Vagina (tissue), 2 donors: ENCODE measurements at regions not wholly inside any gene's neighbourhood (a gene's known extent, or its start where the extent isn't known, plus 50 kb on each side); places are given as distances from the start of the nearest gene placed in this dataset.
"Not testable (repeated sequence)": the region's sequence is repeated elsewhere in the genome, so short reads cannot be mapped to it uniquely, and the experiment has no call there.

Experiments used
- DNase-seq, 2 donors: peaks; one replicate each; pipeline ENCODE4 v3.0.0-alpha.2; 2017; ENCODE audit errors: extremely low spot score in 2 of 2
- H3K27ac ChIP-seq: fragments of 200-600 bp; sonication (generic); one replicate; pipeline ENCODE4 v1.5.1; 2019
- H3K27me3 ChIP-seq: fragments of 200-600 bp; sonication (generic); one replicate; pipeline ENCODE4 v1.5.1; 2019
- H3K36me3 ChIP-seq, 2 donors: fragments of 200-600 bp; sonication (generic); one replicate each; pipeline ENCODE4 v1.5.1; 2017 to 2019
- H3K4me1 ChIP-seq: fragments of 200-600 bp; sonication (generic); one replicate; pipeline ENCODE4 v1.5.1; 2019
- H3K4me3 ChIP-seq, 2 donors: fragments of 200-600 bp; sonication (generic); 1 replicate in 1 of 2; 2 replicates in 1 of 2; pipeline ENCODE4 v1.5.1; 2016 to 2019
- H3K9me3 ChIP-seq: fragments of 200-600 bp; sonication (generic); one replicate; pipeline ENCODE4 v1.5.1; 2019
- POLR2A ChIP-seq, 2 donors: fragments of 450-650 bp; IDR thresholded peaks; one replicate each; pipeline ENCODE4 v1.6.1; 2017; ENCODE audit warnings: antibody characterized with exemption in 2 of 2, mild to moderate bottlenecking in 2 of 2, moderate library complexity in 2 of 2
- POLR2AphosphoS5 ChIP-seq, 2 donors: sonication (generic); formaldehyde crosslinking; IDR thresholded peaks; one replicate each; pipeline ENCODE4 v1.9.0; 2017; ENCODE audit warnings: antibody characterized with exemption in 2 of 2, mild to moderate bottlenecking in 2 of 2, low read depth in 1 of 2; ENCODE audit not compliant: insufficient read depth in 1 of 2
- intact Hi-C: fragments of 100-400 bp; cut with DNase I; formaldehyde crosslinking; loops from one replicate; pipeline ENCODE4 v1.15.1; 2023
- TF ChIP-seq, protein P1 (sequence below), 3 experiments: fragments of 450-650 bp in 2 of 3; fragments of 200-600 bp in 1 of 3; sonication (generic) in 1 of 3; IDR thresholded peaks; one replicate each; pipeline ENCODE4 v1.5.1; 2017 to 2019; ENCODE audit warnings: antibody characterized with exemption in 3 of 3, mild to moderate bottlenecking in 2 of 3, moderate library complexity in 2 of 3

GRCh38 chr5:71925608-71926091 is 181.6 kb upstream of the MAP1B start:
- no peaks in the 10 kb centered on the region for H3K4me1 ChIP-seq
- no peak for DNase-seq
- no peaks in the 10 kb centered on the region for H3K27me3 ChIP-seq
- no peak overlapping the region for H3K27ac ChIP-seq
- intact Hi-C loops: no loop called here
- no peaks in the 10 kb centered on the region for H3K9me3 ChIP-seq
- H3K4me3 ChIP-seq: no peak overlapping the region
- TF ChIP-seq, protein P1, sequence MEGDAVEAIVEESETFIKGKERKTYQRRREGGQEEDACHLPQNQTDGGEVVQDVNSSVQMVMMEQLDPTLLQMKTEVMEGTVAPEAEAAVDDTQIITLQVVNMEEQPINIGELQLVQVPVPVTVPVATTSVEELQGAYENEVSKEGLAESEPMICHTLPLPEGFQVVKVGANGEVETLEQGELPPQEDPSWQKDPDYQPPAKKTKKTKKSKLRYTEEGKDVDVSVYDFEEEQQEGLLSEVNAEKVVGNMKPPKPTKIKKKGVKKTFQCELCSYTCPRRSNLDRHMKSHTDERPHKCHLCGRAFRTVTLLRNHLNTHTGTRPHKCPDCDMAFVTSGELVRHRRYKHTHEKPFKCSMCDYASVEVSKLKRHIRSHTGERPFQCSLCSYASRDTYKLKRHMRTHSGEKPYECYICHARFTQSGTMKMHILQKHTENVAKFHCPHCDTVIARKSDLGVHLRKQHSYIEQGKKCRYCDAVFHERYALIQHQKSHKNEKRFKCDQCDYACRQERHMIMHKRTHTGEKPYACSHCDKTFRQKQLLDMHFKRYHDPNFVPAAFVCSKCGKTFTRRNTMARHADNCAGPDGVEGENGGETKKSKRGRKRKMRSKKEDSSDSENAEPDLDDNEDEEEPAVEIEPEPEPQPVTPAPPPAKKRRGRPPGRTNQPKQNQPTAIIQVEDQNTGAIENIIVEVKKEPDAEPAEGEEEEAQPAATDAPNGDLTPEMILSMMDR (IDR thresholded peaks at IDR 0.05): no peak
- TF ChIP-seq POLR2AphosphoS5 (IDR thresholded peaks at IDR 0.05; ENCODE audit: insufficient read depth in 1 of 2, low read depth in 1 of 2): no peak
- TF ChIP-seq POLR2A (IDR thresholded peaks at IDR 0.05): no peak
- H3K36me3 ChIP-seq: no peaks in the 10 kb centered on the region

DNA sequence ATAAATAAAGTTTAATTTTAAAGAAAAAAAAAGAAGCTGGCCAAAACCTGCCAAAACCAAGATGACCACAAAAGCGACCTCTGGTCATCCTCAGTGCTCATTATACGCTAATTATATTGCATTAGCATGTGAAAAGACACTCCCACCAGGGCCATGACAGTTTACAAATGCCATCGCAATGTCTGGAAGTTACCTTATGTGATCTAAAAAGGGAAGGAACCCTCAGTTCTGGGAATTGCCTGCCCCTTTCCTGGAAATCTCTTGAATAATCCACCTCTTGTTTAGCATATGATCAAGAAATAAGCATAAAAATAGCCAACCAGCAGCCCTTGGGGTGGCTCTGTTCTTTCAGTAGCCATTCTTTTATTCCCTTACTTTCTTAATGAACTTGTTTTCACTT is 178.3 kb upstream of the MAP1B start:
- Histone ChIP-seq H3K27me3 (no peaks in the 10 kb centered on the region), H3K36me3 (no peaks in the 10 kb centered on the region), H3K9me3 (no peaks in the 10 kb centered on the region), H3K4me1 (peaks cover 13% of the 10 kb centered on the region), H3K4me3 (no peak overlapping the region), H3K27ac (no peak overlapping the region)
- intact Hi-C loops: no loop called here
- TF ChIP-seq POLR2AphosphoS5 (IDR thresholded peaks at IDR 0.05; ENCODE audit: insufficient read depth in 1 of 2, low read depth in 1 of 2) (no peak), POLR2A (IDR thresholded peaks at IDR 0.05) (no peak)
- TF ChIP-seq, protein P1 (IDR thresholded peaks at IDR 0.05): no peak
- no peak for DNase-seq

- peaks cover 13% of the 10 kb centered on the region for H3K4me1 ChIP-seq
- H3K4me3 ChIP-seq, H3K27ac ChIP-seq, DNase-seq, H3K27me3 ChIP-seq, H3K9me3 ChIP-seq, intact Hi-C loops, H3K36me3 ChIP-seq: not testable (repeated sequence)
Measured at GRCh38 chr5:71930554-71930953, 176.7 kb upstream of the MAP1B start.

DNA sequence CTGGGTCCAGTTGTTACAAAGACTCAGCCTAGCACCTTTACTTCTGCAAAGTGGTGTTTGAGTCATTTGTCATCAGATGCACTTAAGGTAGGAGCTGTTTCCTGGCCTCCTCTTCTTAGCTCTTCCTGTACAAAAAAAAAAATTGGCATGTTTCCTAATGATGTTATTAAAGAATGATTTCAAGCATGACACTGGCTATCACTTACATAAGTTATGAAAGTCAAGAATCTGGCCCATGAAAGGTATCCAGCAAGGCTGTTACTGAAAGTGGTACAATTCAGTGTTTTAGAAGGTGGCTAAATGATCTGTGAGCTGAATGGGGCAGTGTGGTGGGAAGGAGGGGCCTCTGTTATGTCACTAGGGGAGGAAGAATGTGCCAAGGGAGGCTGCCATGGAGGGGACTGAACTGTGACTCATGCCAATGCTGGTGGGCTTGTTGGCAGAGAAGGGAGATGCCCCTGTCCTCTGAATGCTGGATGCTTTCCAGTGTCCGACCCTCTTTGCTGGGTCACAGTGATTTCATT is 175.1 kb upstream of the MAP1B start:
- no peak overlapping the region for H3K27ac ChIP-seq

DNA sequence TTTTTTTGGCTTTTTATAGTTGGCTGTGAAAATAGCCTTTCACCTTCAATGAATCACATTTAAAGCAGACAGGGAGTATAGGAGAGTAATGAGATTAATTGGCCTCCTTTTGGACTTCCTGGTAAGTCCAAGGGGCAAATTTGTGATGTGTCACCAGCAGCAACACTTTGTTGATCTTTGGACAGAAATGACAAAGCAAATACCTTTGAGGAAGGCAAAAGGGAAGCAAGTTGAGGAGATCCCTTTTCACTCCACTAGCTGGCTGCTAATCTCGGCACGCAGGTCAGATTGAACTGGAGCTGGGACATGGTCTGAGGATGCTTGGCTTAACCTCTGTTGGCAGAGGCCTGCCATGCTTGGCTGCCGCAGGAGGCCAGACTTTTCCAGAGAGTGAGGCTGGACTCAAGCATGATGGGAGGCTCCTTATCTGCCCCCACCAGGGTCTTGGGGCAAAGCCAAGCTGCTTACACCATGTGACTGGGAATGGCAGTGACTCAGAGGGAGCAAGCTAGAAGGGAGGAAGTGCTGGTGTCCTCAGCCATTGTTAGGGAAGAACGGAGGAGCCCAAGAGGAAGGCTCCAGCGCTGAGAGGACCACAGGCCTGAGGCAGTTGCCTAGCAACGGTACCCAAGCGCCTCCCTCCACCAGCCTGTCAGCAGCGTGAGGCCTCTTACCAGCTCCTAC is 174.5 kb upstream of the MAP1B start:
- Histone ChIP-seq H3K27ac (no peak overlapping the region), H3K27me3 (no peaks in the 10 kb centered on the region), H3K36me3 (no peaks in the 10 kb centered on the region), H3K4me1 (peaks cover 13% of the 10 kb centered on the region), H3K9me3 (no peaks in the 10 kb centered on the region), H3K4me3 (no peak overlapping the region)
- intact Hi-C loops: no loop called here
- no peak for DNase-seq
- peak in 1 of 2 donors; percentile 40 for TF ChIP-seq POLR2AphosphoS5 (IDR thresholded peaks at IDR 0.05; ENCODE audit: insufficient read depth in 1 of 2, low read depth in 1 of 2)
- TF ChIP-seq, protein P1 (IDR thresholded peaks at IDR 0.05): no peak

More for the DNA sequence above, 175.1 kb upstream of the MAP1B start:
- TF ChIP-seq POLR2AphosphoS5 (IDR thresholded peaks at IDR 0.05; ENCODE audit: insufficient read depth in 1 of 2, low read depth in 1 of 2) (no peak), POLR2A (IDR thresholded peaks at IDR 0.05) (no peak)
- TF ChIP-seq, protein P1 (IDR thresholded peaks at IDR 0.05): no peak
- H3K4me1 ChIP-seq: peaks cover 13% of the 10 kb centered on the region
- no peaks in the 10 kb centered on the region for H3K27me3 ChIP-seq
- no peak overlapping the region for H3K4me3 ChIP-seq
- intact Hi-C loops: no loop called here
- H3K36me3 ChIP-seq: no peaks in the 10 kb centered on the region
- DNase-seq: no peak
- H3K9me3 ChIP-seq: no peaks in the 10 kb centered on the region
